ENCODE measurements at regions not wholly inside any gene's neighbourhood (a gene's known extent, or its start where the extent isn't known, plus 50 kb on each side); places are given as distances from the start of the nearest gene placed in this dataset.

DNA sequence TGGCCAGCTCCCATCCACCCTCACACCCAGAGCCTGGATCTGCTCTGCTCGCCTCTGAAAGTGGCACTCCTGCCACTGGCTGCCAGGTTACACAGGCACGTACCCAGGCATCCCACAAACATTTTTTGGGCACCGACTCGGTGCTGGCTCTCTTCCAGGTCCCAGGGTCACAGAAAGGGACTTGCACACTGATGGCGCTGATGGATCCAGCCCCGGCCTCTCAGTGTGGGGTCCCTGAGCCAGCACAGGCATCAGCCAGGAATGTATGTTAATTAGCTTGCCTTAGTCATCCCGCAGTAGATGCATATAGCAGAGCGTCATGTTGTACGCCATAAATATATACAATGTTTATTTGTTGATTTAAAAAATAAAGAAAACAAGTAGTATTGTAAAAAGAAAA lies 537.2 kb downstream of the NPHP4 start:
- H3K4me3 ChIP-seq (ENCODE audit: low read depth, low read length) = no peak overlapping the region
- TF ChIP-seq, protein P1, sequence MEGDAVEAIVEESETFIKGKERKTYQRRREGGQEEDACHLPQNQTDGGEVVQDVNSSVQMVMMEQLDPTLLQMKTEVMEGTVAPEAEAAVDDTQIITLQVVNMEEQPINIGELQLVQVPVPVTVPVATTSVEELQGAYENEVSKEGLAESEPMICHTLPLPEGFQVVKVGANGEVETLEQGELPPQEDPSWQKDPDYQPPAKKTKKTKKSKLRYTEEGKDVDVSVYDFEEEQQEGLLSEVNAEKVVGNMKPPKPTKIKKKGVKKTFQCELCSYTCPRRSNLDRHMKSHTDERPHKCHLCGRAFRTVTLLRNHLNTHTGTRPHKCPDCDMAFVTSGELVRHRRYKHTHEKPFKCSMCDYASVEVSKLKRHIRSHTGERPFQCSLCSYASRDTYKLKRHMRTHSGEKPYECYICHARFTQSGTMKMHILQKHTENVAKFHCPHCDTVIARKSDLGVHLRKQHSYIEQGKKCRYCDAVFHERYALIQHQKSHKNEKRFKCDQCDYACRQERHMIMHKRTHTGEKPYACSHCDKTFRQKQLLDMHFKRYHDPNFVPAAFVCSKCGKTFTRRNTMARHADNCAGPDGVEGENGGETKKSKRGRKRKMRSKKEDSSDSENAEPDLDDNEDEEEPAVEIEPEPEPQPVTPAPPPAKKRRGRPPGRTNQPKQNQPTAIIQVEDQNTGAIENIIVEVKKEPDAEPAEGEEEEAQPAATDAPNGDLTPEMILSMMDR (IDR thresholded peaks at IDR 0.05; ENCODE audit: insufficient read depth, low read depth, low read length, missing control alignments) = no peak
- no peak for DNase-seq (ENCODE audit: low read depth)

GRCh38 chr1:5453347-5453746 lies 538.9 kb downstream of the NPHP4 start:
- no peak for DNase-seq (ENCODE audit: low read depth)
- TF ChIP-seq, protein P1 (IDR thresholded peaks at IDR 0.05; ENCODE audit: insufficient read depth, low read depth, low read length, missing control alignments) = no peak

DNA sequence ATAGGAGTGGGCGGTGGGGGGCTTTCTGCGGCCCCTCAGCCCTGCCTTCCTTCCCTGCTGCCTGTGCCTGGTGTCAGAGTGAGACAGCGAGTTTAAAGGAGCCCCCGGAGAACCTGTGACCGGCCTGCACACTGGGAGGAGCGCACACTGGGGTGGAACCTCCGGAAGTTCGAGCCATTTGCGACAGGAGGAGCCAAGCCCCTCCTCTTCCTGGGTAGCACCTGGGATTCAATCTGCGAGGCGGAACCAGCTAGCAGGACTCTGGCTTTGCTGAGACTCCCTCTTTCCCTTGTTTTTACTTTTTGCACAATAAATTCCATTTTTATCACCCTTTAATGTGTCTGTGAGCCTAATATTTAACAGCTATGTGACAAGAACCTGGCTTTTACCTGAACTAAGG lies 540.6 kb downstream of the NPHP4 start:
- TF ChIP-seq, protein P1 (IDR thresholded peaks at IDR 0.05; ENCODE audit: insufficient read depth, low read depth, low read length, missing control alignments) = no peak
- no peak overlapping the region for H3K4me3 ChIP-seq (ENCODE audit: low read depth, low read length)
- no peak for DNase-seq (ENCODE audit: low read depth)

More at GRCh38 chr1:5453347-5453746, 538.9 kb downstream of the NPHP4 start:
- no peak overlapping the region for H3K4me3 ChIP-seq (ENCODE audit: low read depth, low read length)

DNA sequence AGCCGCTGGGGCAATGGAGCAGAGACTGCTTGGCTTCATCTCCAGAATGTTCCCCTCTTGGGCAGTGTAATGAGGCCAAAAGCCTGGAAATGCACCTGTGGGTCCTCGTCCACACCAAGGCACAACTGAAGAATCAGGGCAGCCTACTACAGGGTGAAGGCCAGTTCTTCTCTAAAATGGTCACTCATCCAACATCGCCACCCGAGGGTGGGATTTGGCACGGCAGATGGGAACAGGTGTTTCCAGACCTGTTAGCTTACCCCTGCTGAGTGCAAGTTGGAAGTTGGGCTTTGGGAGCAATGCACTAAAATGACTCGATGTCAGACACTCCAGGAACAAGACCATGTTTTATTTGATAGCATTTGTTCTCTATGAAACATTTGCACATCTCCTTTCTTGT lies 543.7 kb downstream of the NPHP4 start:
- no peak overlapping the region for H3K4me3 ChIP-seq (ENCODE audit: low read depth, low read length)
- DNase-seq (ENCODE audit: low read depth) = no peak
- TF ChIP-seq, protein P1 (IDR thresholded peaks at IDR 0.05; ENCODE audit: insufficient read depth, low read depth, low read length, missing control alignments) = no peak

GRCh38 chr1:5447503-5447960 lies 544.7 kb downstream of the NPHP4 start:
- H3K4me3 ChIP-seq (ENCODE audit: low read depth, low read length) = no peak overlapping the region
- no peak for DNase-seq (ENCODE audit: low read depth)
- TF ChIP-seq, protein P1 (IDR thresholded peaks at IDR 0.05; ENCODE audit: insufficient read depth, low read depth, low read length, missing control alignments) = no peak

GRCh38 chr1:5444396-5444795 lies 547.8 kb downstream of the NPHP4 start:
- H3K4me3 ChIP-seq (ENCODE audit: low read depth, low read length) = no peak overlapping the region
- no peak for DNase-seq (ENCODE audit: low read depth)
- TF ChIP-seq, protein P1 (IDR thresholded peaks at IDR 0.05; ENCODE audit: insufficient read depth, low read depth, low read length, missing control alignments) = no peak

DNA sequence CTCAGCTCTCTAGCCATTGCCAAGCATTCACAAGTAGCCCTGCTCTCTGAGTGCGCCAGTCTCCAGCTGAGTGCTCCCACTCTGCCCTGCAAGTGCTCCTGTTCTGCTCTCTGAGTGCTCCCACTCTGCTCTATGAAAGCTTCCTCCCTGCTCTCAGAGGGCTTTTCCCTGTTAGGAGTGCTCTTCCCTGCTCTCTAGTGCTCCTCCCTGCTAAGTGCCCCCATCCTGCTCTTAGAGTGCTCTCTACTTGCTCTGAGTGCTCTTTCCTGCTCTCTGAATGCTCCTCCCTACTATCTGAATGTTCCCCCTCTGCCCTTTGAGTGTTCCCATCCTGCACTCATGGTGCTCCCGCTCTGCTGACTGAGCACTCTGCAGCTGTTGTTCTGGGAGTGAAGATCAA lies 555.4 kb downstream of the NPHP4 start:
- TF ChIP-seq, protein P1 (IDR thresholded peaks at IDR 0.05; ENCODE audit: insufficient read depth, low read depth, low read length, missing control alignments) = no peak
- H3K4me3 ChIP-seq (ENCODE audit: low read depth, low read length) = no peak overlapping the region
- no peak for DNase-seq (ENCODE audit: low read depth)

Data from GM12865 (cell line).